Kidney (tissue), 13 donors: ENCODE measurements at regions not wholly inside any gene's neighbourhood (a gene's known extent, or its start where the extent isn't known, plus 50 kb on each side); places are given as distances from the start of the nearest gene placed in this dataset.

Experiments used
- DNase-seq, 5 donors: peaks; one replicate each; pipeline ENCODE4 v3.0.0-alpha.2; 2013 to 2020
- FAIRE-seq: peaks from 2 replicates; lab custom pipeline; 2012; peaks lifted over from hg19 to GRCh38; lab: Jason Lieb, UNC
- H3K27ac ChIP-seq, 2 donors: one replicate each; pipeline ENCODE4 v1.7.0; 2013; ENCODE audit warnings: low read depth in 2 of 2, low read length in 2 of 2, inconsistent platforms in 1 of 2
- H3K27me3 ChIP-seq: one replicate; pipeline ENCODE4 v1.7.1; 2013; ENCODE audit warnings: low read length, inconsistent platforms; ENCODE audit not compliant: control insufficient read depth, insufficient read depth
- H3K36me3 ChIP-seq, 3 donors: one replicate each; pipeline versions ENCODE4 v1.7.0 to v1.7.1; 2013; ENCODE audit warnings: low read length in 3 of 3, control low read depth in 1 of 3, inconsistent platforms in 1 of 3; ENCODE audit not compliant: insufficient read depth in 3 of 3, control insufficient read depth in 2 of 3
- H3K4me1 ChIP-seq, 3 donors: one replicate each; pipeline versions ENCODE4 v1.7.0 to v1.7.1; 2013; ENCODE audit warnings: low read length in 3 of 3, inconsistent platforms in 1 of 3, low read depth in 1 of 3; ENCODE audit not compliant: control insufficient read depth in 2 of 3, insufficient read depth in 2 of 3
- H3K4me3 ChIP-seq, 3 donors: one replicate each; pipeline versions ENCODE4 v1.7.0 to v1.8.1; 2013; ENCODE audit warnings: low read length in 3 of 3, control low read depth in 1 of 3, inconsistent platforms in 1 of 3
- H3K9ac ChIP-seq, 3 donors: one replicate each; pipeline versions ENCODE4 v1.7.0 to v1.7.1; 2013; ENCODE audit warnings: low read length in 3 of 3, control low read depth in 1 of 3, inconsistent platforms in 1 of 3
- H3K9me3 ChIP-seq, 3 donors: one replicate each; pipeline versions ENCODE4 v1.7.0 to v1.7.1; 2013; ENCODE audit warnings: low read length in 3 of 3, control low read depth in 1 of 3, inconsistent platforms in 1 of 3; ENCODE audit not compliant: control insufficient read depth in 2 of 3, insufficient read depth in 1 of 3
- intact Hi-C: fragments of 100-400 bp; cut with DNase I; formaldehyde crosslinking; loops from one replicate; pipeline ENCODE4 v1.11.1; 2022
- TF ChIP-seq, protein P1 (sequence below): IDR thresholded peaks from 3 replicates; pipeline ENCODE4 v1.5.1; 2012; ENCODE audit warnings: mild to moderate bottlenecking, moderate library complexity, borderline replicate concordance; ENCODE audit not compliant: insufficient read depth; ENCODE audit errors: extremely low read depth
- donor health status: control.
- donor health status: control.
- donor health status: control.
- donor health status: control.
- donor health status: control.
- donor health status: DM: yes; HTN: yes; CAD: no.
- donor health status: Normal renal cell carcinoma (clear cell type).

DNA sequence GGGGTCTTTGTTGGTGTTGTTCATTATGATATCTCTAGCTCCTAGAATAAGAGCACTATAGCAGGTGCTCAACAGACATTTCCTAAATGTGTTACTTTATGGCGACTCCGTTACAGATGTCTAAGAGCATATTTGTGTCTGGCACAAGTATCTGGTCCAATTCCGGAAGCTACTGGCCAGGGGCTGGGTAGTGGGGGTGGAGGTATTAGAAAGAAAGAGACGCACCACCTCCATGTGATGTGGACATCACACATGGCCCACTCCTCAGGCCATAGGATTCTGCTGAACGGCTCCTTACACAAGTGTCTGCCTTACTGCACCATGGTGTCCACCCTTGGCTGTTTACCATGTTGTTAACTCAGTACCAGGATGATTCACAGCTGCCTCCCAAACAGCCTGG is 296.8 kb upstream of the MKI67 start:
- Histone ChIP-seq H3K27me3 (no peaks in the 10 kb centered on the region), H3K9ac (no peak overlapping the region), H3K4me3 (no peak overlapping the region), H3K4me1 (no peaks in the 10 kb centered on the region), H3K27ac (no peak overlapping the region), H3K9me3 (no peaks in the 10 kb centered on the region), H3K36me3 (no peaks in the 10 kb centered on the region)
- DNase-seq = no peak
- intact Hi-C loops = no loop called here
- FAIRE-seq = no peak
- TF ChIP-seq, protein P1, sequence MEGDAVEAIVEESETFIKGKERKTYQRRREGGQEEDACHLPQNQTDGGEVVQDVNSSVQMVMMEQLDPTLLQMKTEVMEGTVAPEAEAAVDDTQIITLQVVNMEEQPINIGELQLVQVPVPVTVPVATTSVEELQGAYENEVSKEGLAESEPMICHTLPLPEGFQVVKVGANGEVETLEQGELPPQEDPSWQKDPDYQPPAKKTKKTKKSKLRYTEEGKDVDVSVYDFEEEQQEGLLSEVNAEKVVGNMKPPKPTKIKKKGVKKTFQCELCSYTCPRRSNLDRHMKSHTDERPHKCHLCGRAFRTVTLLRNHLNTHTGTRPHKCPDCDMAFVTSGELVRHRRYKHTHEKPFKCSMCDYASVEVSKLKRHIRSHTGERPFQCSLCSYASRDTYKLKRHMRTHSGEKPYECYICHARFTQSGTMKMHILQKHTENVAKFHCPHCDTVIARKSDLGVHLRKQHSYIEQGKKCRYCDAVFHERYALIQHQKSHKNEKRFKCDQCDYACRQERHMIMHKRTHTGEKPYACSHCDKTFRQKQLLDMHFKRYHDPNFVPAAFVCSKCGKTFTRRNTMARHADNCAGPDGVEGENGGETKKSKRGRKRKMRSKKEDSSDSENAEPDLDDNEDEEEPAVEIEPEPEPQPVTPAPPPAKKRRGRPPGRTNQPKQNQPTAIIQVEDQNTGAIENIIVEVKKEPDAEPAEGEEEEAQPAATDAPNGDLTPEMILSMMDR = no peak

DNA sequence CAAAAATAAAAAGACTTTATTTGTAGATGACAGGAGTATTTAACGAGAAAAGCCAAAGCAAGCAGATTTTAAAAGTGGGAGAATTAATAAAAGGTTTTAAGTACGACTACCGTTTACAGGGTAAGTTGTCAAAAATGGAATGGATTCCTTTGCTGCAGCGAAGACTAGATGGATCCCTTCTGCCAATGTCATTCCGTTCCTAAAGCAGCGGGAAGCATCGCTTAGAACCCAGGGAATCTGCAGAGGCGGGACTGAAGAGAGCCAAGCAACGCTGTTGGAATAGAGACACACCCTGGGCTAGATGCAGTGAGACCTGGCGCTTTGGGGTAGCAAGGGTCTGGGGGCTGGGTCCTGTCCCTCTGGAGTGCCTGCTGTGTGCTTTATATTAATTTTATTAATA is 303.1 kb upstream of the MKI67 start:
- H3K4me1 ChIP-seq = no peaks in the 10 kb centered on the region
- H3K4me3 ChIP-seq = no peak overlapping the region
- no peaks in the 10 kb centered on the region for H3K27me3 ChIP-seq
- H3K27ac ChIP-seq = no peak overlapping the region
- intact Hi-C loops = no loop called here
- DNase-seq (no peak), FAIRE-seq (no peak)
- no peaks in the 10 kb centered on the region for H3K36me3 ChIP-seq
- no peak overlapping the region for H3K9ac ChIP-seq
- TF ChIP-seq, protein P1 = no peak
- no peaks in the 10 kb centered on the region for H3K9me3 ChIP-seq

GRCh38 chr10:128429835-128430513 is 303.8 kb upstream of the MKI67 start:
- H3K27ac ChIP-seq = no peak overlapping the region
- intact Hi-C loops = no loop called here
- no peak overlapping the region for H3K9ac ChIP-seq
- H3K4me3 ChIP-seq = no peak overlapping the region
- H3K9me3 ChIP-seq = no peaks in the 10 kb centered on the region
- no peaks in the 10 kb centered on the region for H3K4me1 ChIP-seq
- TF ChIP-seq, protein P1 = no peak
- H3K27me3 ChIP-seq = no peaks in the 10 kb centered on the region
- DNase-seq (no peak), FAIRE-seq (no peak)
- H3K36me3 ChIP-seq = no peaks in the 10 kb centered on the region

- Histone ChIP-seq H3K27ac (no peak overlapping the region), H3K9ac (no peak overlapping the region), H3K4me3 (no peak overlapping the region), H3K9me3 (no peaks in the 10 kb centered on the region), H3K36me3 (no peaks in the 10 kb centered on the region), H3K4me1 (no peaks in the 10 kb centered on the region), H3K27me3 (no peaks in the 10 kb centered on the region)
- DNase-seq = no peak
- FAIRE-seq = no peak
- TF ChIP-seq, protein P1 = no peak
- intact Hi-C loops = no loop called here
These were observed 304.9 kb upstream of the MKI67 start for GRCh38 chr10:128431083-128431482.
